T1000 (cell line): ENCODE measurements at regions not wholly inside any gene's neighbourhood (a gene's known extent, or its start where the extent isn't known, plus 50 kb on each side); places are given as distances from the start of the nearest gene placed in this dataset.
"Not testable (repeated sequence)": the region's sequence is repeated elsewhere in the genome, so short reads cannot be mapped to it uniquely, and the experiment has no call there.

Experiments
- DNase-seq: peaks from one replicate; lab custom pipeline; 2025; ENCODE audit warnings: mixed read lengths; lab: John Stamatoyannopoulos, UW

- DNase-seq, result no peak
Observed at GRCh38 chr15:91414124-91414523, 314.1 kb downstream of the SV2B start.

- not testable (repeated sequence) for DNase-seq
Observed at GRCh38 chr15:91415258-91415657, 315.2 kb downstream of the SV2B start.

DNA sequence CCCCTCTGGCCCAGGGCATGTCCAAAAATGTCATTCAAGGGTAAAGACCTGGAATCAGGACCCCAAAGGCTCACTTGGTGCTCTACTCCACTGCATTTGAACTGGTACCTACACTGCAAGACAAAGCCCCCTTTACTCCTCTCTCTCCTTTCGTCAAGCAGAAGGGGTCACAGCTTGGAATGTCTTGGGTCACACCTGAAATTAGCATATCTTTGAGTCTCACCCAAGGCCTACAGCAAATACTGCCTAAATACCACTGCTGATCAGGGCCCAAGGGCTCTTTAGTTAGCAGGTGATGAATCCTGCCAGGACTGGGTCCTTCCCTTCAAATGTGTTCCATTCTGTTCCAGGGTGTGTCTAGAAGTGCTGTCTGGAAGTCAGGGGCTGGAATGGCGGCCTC lies 320.6 kb downstream of the SV2B start:
- DNase-seq, result no peak

- DNase-seq, result no peak
Observed at GRCh38 chr15:91422797-91423196, 322.7 kb downstream of the SV2B start.

- no peak for DNase-seq
Observed at GRCh38 chr15:91424001-91424400, 323.9 kb downstream of the SV2B start.

GRCh38 chr15:91426412-91426811 lies 326.4 kb downstream of the SV2B start:
- DNase-seq, result no peak

DNA sequence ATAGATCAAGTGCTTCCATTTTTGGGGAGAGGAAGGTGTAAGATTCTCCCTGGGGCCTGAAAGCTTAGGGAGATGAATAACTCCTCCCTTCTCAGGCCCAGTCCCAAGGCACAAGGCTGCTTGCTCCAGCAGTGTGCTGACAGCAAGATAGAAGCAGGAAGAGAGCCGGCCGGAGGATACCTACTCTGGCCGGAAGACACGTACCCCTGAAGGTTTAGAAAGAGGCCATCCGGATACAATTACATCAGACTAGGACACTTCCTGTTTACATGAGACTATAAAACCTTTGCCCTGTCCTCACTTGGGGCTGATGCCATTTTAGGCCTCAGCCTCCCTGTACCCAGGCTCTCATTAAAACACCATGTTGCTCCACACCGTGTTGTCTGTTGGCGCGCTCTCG lies 329.9 kb downstream of the SV2B start:
- DNase-seq, result no peak

DNA sequence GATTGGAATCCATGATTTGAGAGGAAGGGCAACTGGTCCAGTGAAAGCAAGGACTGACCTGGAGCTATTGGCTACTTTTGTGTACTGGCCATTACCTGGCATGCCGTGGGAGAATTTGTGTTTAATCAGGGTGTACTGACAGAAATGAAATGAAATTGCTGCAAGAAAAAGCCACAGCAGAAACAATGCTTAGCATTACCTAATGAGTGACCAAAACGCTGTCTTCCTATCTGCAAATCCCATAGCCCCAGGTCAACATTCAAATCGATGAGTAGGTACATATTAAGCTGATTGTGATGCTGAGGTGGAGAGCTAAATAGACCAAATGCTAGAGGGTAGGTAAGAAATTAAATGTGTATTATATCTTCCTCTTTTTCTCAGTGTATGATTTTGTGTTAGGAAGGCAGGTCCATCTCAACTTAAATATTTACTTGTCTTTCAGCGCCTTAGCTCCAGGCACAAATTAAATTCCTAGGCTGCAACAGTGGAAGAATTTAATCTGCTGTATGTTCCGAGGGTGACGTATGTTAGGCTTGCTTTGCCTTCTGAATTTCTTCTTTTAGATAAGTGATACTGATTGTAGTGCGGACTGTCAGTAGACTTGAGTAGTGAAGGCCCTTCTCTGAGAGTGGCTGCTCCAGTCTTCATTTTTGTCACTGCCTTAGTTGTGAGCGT lies 331.1 kb downstream of the SV2B start:
- DNase-seq, result no peak

DNA sequence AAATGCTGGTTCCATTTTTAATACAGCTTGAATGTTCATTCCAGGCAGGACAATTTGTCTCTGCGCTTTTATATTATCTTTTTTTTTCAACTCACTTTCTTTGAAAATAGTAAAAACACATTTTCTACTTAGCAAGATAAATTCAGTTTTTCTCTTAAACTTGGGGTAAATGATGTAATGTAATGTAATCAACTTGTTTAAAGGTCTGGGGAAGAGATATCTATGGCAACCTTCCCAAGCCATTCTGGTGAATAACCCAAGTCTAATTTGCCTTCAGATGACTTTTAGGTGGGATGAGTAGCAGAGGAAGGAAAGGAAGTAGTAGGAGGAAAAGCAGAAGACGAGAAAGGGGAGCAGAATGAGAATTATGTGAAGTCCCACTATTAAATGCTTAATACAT lies 335.1 kb downstream of the SV2B start:
- DNase-seq, result no peak

DNA sequence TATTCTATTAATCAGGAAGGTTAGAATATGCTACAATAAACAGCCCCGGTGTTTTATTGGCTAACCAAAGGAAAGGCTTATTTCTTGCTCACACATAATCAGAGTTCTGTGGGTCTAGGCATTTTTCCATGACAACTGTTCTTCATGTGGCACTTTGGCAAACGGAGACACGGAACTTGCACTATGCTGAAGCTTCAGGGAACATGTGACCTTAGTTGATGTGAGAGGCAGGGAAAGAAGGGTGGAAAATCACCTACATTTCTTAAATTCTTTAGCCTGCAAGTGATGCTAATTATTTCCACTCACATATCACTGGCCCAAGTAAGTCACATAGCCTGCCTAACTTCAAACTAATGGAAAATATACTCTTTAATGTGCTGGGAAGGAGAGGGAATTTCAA lies 344.6 kb downstream of the SV2B start:
- no peak for DNase-seq

GRCh38 chr15:91445695-91446228 lies 345.7 kb downstream of the SV2B start:
- DNase-seq, result no peak

GRCh38 chr15:91447991-91448644 lies 348.1 kb downstream of the SV2B start:
- DNase-seq, result no peak

DNA sequence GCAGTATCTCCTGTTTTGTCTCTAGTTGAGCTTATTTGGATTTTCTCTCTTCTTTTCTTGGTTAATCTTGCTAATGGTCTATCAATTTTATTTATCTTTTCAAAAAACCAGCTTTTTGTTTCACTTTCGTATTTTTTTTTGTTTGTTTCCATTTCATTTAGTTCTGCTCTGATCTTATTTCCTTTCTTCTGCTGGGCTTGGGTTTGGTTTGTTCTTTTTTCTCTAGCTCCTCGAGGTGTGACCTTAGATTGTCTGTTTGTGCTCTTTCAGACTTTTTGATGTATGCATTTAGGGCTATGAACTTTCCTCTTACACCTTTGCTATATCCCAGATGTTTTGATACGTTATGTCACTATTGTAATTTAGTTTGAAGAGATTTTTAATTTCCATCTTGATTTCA lies 353.3 kb downstream of the SV2B start:
- DNase-seq, result not testable (repeated sequence)

GRCh38 chr15:91456251-91456718 lies 356.2 kb downstream of the SV2B start:
- peak; percentile 78 for DNase-seq

- no peak for DNase-seq
Observed at GRCh38 chr15:91456921-91457320, 356.9 kb downstream of the SV2B start.

DNA sequence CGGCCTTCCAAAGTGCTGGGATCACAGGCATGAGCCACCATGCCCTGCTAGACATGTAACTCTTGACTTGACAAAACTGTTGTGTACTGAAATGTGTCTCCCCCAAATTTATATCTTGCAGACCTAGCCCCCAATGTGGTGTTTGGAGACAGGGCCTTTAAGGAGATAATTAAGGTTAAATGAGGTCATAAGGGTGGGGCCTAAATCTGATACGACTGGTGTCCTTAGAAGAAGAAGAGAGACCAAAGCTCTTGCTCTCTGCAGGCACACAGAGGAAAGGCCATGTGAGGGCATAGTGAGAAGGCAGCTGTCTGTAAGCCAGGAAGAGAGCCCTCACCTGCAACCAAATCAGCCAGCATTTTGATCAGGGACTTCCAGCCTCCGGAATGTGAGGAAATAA lies 361.3 kb downstream of the SV2B start:
- DNase-seq, result no peak

DNA sequence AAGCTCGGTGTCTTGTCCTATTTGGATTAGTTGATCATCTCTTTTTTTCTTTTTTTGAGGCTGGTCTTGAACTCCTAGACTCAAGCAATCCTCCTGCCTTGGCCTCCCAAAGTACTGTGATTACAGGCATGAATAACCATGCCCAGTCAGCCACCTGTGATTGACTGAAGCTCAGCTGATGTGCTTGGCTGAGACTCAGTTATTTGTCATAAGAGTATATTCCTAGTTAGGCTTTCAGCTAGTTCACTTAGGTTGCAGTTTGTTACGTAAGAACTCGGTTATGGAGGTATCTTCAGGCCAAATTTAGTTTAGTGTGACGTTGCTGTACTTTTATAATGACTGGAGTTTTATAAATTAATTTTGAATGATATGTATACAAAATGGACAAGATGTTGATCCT lies 365.0 kb downstream of the SV2B start:
- DNase-seq, result no peak

DNA sequence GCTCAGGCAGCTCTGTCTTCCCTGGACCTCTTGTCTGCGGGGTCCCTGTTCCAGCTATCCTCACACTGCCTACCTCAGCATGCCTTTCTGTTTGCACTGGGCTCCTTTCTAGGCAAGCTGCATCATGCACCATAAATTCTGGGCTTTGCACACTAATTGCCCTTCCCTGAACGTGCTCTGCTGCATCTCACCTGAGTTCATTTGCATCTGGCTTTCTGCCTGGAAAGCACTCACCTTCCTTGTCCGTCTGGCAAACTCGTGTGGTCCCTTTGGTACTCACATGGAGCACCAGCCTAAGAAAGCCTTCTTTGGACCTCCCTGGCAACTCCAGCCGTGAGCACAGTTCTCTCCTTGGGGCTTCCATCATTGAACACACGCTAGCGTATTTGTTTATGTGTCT lies 365.6 kb downstream of the SV2B start:
- DNase-seq, result no peak

DNA sequence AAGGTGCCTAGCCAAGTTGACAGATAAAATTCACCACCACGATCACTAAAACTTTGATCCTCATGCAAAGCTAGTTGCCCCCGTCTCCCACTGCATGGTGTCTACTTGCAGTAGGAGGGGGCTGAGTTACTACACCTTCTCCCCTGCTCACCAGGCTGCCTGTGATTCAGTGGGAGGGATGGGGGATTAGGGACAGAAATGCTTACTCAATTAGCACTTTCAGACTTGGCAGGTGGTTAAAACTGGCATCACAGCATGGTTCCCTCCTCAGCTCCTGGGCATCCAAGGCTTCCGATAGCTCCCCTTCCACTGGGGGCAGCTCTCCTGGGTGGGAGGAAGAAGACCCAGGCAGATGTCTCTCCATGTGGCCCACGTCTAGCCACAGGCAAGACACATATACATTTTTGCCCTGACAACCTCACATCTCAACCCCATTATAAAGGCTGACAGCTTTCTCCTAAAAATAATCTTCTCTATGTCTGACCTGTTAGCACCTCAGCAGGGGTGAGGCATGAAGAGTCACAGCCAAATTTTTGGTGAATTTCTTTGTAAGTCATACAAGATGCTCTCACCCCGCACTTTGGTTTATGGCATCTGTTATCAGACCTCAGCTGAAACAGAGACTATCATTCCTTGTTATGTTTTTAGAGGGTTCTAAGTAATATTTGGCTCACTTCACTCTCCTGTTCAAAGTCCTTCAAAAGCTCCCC lies 369.0 kb downstream of the SV2B start:
- no peak for DNase-seq

GRCh38 chr15:91469632-91470567 lies 369.8 kb downstream of the SV2B start:
- no peak for DNase-seq

GRCh38 chr15:91471468-91471867 lies 371.4 kb downstream of the SV2B start:
- no peak for DNase-seq

- DNase-seq, result no peak
Observed at GRCh38 chr15:91472316-91472756, 372.3 kb downstream of the SV2B start.
